GM19324 (cell line): ENCODE measurements at regions not wholly inside any gene's neighbourhood (a gene's known extent, or its start where the extent isn't known, plus 50 kb on each side); places are given as distances from the start of the nearest gene placed in this dataset.
A peak's percentile ranks its signal among the peaks of the same experiment; 100 is the strongest.

Experiments used
- ATAC-seq: cut with Tn5 transposase; IDR thresholded peaks from one replicate; pipeline ENCODE4 v1.9.1; 2021; ENCODE audit warnings: mild to moderate bottlenecking, moderate library complexity; ENCODE audit not compliant: unreplicated experiment, low FRiP score

- no peak for ATAC-seq
These were observed 165.5 kb upstream of the LRRN1 start for GRCh38 chr3:3633761-3634160.

DNA sequence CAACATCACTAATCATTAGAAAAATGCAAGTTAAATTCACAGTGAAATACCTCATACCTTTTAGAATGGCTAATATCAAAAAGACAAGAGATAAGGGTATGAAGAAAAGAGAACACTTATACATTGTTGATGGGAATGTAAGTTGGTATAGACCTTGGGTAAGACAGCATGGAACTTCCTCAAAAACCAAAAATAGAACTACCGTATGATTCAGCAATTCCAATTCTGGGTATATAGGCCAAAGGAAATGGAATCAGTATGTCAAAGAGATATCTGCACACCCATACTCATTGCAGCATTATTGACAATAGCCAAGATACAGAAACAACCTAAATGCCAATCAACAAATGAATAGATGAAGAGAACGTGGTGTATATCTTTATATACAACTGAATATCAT is 166.8 kb upstream of the LRRN1 start:
- ATAC-seq: no peak

DNA sequence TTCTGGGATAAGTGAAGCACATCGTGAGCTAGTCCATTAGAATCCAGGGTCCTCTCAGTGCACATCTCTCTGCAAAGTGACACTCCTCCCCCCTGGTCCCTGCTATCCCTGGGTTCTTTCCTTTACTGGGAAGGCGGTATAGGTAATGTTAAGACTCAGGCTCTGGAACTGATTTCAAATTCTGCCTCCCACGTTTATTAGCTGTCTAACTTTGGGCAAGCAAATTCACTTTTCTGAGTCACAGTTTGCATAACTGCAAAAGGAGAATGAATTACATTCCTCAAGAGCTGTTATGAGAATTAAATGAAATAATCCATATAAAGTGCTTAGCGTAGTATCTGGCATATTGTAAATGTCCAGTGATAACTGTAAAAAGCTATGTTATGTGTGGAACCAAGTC is 168.1 kb upstream of the LRRN1 start:
- ATAC-seq: no peak

- ATAC-seq: no peak
These were observed 169.3 kb upstream of the LRRN1 start for GRCh38 chr3:3629911-3630310.

DNA sequence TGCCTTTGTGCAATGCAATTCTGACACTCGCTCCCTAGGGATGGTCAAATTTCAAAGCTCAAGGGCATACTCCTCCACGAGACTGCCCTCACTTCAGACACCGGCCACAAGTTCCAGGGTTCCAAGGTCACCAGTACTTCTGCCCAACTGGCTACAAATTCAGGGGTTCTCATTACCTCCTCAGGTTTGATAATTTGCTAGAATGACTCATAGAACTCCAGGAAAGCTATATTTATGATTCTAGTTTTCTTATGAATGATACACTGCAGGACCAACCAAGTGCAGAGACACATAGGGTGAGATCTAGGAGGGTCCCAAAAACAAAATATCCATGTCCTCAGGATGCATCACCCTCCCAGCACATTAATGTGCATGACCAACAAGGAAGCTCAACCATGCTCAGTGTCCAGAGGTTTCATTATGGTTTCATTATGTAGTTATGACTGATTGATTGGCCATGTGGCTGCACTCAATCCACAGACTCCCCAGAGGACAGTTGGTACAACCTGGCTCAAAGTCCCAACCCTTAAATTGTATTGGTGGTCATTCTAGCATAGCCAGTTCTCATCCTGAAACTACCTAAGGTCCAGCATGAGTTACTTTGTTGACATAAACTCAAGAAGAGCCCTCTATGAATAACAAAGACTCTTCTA is 170.4 kb upstream of the LRRN1 start:
- peak; percentile 52 for ATAC-seq

GRCh38 chr3:3627114-3627513 is 172.1 kb upstream of the LRRN1 start:
- ATAC-seq: no peak

DNA sequence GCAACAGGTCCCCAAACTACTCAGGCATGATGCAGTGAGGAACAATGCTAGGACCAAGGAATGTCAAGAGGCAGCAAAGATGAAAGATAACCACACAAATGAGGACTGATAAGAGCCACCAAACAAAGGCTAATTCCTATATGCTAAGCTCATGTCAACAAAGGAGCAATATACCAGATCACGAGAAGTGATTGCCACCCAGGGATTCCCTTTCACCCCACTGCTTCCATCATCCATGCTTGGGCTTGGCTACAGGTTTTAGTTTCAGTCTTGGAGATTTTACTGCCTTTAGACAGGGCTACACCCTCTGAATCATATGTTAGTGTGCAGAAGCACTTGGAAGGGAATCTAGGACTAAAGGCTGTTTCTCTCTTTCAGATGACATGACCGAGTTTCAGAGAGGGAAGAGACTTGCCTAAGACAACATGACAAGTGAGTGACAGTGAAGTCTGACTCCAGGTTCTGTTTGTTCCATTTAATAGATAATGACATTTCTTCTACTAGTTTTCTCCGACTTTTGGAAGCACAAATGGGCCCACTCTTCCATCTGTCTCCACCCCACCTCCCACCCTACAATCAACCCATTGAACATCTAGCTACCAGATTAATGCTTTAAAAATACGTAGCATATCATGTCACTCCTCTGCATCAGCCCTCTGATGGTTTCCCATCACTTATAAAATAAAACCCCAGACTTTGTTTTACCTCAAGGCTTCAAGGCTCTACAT is 173.5 kb upstream of the LRRN1 start:
- no peak for ATAC-seq

DNA sequence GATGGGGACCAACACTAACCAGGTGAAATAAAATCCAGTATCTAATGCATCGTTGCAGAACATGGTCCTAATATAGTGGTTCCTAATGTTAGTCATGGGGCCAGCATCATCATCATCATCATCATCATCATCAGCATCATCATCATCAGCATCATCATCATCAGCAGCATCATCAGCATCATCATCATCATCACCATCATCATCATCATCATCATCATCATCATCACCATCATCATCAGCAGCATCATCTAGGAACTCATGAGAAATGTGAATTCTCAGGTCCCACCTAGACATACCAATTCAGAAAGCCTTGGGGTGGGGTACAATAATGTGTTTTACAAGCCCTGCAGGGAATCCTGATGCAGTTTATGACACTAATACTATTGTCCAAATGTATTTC is 179.4 kb upstream of the LRRN1 start:
- no peak for ATAC-seq

- ATAC-seq: no peak
These were observed 180.6 kb upstream of the LRRN1 start for GRCh38 chr3:3618623-3619022.

GRCh38 chr3:3615533-3615932 is 183.7 kb upstream of the LRRN1 start:
- ATAC-seq: no peak

GRCh38 chr3:3610581-3611298 is 188.5 kb upstream of the LRRN1 start:
- no peak for ATAC-seq

DNA sequence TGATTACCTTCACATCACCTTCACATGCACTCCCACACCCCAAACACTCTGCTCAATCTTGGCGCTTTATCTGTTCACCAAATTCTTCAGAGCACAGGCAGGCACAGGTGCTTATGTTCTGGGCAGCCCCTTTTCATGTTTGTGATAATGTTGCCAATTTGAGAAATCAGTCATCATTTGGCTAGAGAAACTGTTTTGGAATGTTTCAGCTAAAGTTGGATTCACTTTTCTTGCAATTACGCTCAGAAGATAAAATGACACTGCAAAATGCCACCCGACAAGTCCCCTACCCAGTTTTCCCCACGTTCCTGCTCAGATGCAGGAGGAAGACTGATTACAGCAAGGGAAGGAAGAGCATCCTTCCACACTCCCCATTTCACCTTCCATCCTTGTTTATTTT is 192.9 kb upstream of the LRRN1 start:
- ATAC-seq: no peak

DNA sequence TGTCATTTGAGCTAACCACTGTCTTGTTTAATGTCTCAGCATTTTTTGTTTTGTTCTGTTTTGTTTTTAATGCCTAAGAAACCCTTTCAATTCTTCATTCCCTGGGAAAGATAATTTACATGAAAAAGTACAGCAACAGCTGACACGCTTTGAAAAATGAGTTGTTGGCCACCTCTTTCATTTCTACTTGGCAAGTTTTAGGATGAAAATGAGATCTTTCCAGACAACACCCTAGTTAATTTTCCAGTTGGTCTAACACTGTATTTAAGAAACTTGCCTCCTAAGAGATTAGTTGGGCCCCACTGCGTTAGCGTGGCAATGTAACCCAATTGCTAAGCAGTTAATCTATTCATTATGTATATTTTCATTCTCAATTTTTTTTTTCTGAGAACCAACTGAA is 194.0 kb upstream of the LRRN1 start:
- ATAC-seq: no peak

DNA sequence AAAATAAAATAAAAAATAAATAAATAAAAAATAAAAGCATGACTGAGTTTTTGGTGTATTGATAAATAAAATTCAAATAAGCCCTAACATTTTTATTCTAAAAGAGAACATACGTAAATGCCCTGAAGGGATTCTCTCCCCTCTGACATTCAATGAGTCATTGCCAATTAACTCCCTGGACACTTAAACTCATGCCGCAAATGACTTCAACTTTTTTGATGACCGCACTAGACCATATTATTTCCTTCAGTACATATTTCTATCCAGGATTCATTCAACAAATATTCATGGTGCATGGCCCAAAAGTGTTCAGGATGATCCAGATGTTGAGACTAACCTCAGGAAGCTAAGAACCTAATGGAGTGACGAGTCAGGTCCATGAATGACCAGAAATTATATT is 195.9 kb upstream of the LRRN1 start:
- no peak for ATAC-seq

DNA sequence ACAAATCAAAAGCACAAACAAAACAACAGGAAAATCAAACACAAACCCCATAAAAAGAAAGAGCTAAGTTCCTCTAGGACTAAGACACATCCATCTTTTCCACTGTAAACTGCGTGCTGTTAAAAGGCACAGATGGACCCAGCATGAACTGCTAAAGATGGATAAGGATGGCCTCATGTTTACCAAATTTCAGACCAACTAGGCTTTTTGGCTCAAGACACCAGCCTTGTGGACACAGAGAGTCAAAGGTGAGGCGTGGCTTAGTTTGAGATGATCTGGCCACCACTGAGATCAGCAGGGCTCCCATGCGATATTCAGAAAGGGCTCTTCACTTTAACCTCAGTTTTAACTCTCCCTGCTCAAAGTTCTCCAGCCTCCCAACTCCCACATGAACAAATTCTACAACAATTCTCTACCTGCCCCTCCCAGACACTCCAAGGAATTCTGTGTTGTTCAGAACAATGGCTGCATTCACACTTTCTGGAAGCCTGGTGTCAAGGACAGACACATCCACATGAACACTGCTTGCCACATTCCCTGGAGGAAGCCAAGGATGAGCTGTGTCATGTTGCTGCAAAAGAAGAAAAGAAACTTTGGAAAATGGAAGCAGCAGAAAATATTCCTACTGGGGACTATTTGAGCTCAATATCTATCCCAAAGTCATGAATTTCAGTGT is 198.4 kb upstream of the LRRN1 start:
- ATAC-seq: no peak

- no peak for ATAC-seq
These were observed 200.2 kb upstream of the LRRN1 start for GRCh38 chr3:3599016-3599415.

DNA sequence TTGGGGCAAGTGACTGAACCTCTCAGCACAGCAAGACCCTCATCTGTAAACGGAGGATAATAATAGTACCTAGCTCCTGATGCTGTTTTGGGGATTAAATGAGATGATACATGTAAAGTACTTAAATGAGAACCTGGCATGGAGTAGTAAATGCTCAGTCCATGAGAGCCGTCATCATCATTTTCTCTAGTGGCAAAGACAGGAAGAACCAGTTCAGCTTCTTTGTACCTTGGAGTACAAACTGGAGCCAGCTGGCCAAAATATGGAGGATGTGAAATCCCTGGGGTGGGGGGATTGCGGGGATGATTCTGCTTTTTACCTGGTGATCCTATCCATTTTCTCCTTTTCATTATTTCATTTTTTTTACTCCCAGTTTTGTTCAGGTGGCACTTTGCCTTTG is 204.2 kb upstream of the LRRN1 start:
- ATAC-seq: no peak

DNA sequence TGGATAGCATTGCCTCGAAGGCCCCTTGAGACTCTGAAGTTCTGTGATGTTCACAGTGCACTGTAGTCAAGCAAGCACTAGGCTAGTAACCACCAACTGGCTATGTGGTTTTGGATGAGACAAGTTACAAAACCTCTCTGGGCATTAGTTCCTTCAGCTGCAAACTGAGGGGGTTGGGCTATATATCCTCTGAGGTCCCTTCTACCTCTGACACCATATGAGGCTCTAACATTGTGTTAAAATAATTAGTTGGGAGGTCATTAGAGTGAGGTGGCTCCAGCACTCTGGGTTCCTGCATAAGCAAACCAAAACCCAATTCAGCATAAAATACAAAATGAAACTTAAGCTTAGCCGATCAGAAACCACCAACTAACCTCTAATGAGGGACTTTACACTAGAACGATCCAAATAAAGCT is 209.5 kb upstream of the LRRN1 start:
- peak; percentile 81 for ATAC-seq

- ATAC-seq: no peak
These were observed 211.6 kb upstream of the LRRN1 start for GRCh38 chr3:3587647-3587972.

DNA sequence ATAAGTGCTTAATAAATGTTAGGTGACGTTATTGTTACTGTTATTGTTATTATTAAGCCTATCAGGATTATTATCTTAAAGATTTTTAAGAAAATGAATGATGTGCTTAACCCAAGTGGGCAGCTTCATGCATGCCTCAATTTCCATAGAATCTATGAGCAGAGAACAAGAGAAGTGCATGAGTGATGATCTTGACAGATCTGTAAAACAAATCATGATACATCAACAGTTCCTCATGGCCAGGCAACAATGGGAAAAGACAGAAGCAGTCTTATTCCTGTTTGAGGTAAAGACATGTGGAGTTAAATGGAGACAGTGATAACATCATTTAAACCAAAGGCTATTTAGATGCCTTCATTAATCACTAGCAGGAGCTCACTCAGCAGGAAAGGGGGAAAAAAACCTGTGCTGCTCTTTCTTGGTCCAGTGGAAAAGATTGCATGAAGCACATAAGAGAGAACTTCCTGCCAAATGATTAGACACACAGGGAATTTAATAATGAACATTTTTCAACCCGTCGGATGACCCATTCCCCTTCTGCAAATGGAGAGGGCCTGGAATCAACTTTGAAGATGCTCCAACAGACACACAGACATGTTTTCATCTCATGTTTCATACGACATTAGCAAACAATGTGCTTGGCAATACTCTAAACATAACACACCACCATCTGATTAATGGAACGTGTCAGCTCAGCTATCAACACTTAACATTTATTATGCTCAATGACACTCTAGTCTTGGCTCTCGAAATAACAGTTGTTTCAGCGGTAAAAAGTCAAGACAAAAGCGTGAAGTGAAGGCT is 212.2 kb upstream of the LRRN1 start:
- ATAC-seq: no peak

- ATAC-seq: no peak
These were observed 212.9 kb upstream of the LRRN1 start for GRCh38 chr3:3586336-3586735.
